GM12878 (cell line): ENCODE measurements at regions not wholly inside any gene's neighbourhood (a gene's known extent, or its start where the extent isn't known, plus 50 kb on each side); places are given as distances from the start of the nearest gene placed in this dataset.

ENCODE experiments used
- ATAC-seq: fragments of 200-7000 bp; cut with Tn5 transposase; 3 replicates; pipeline ENCODE4 v1.9.1; 2020; ENCODE audit warnings: mild to moderate bottlenecking, moderate library complexity
- BruUV-seq: library from RNA; stranded (reverse); fragments of 400-500 nt; replicated peaks from 2 replicates; lab custom pipeline; 2021; lab: Mats Ljungman, UMichigan
- CTCF ChIA-PET: fragments of 300-600 bp; sonication (Branson Sonifier 250); formaldehyde crosslinking; extraction: SDS; loops from one replicate; lab custom pipeline; 2021; ENCODE audit warnings: inconsistent platforms; lab: Yijun Ruan, JAX
- POLR2A ChIA-PET: fragments of 350-600 bp; formaldehyde crosslinking; extraction: SDS; loops from one replicate; lab custom pipeline; 2021; ENCODE audit warnings: inconsistent platforms; lab: Charles Lee
- RAD21 ChIA-PET: fragments of 300-600 bp; sonication (Branson Sonifier 250); formaldehyde crosslinking; loops from one replicate; lab custom pipeline; 2023; ENCODE audit warnings: antibody characterized with exemption; ENCODE audit not compliant: unreplicated experiment; lab: Charles Lee
- SMC1A ChIA-PET: fragments of 300-600 bp; sonication (Branson Sonifier 250); formaldehyde crosslinking; loops from one replicate; lab custom pipeline; 2023; ENCODE audit not compliant: unreplicated experiment, uncharacterized antibody; lab: Charles Lee
- DNase-seq: peaks from one replicate; pipeline ENCODE4 v3.0.0-alpha.2; 2011; ENCODE audit warnings: low read depth, low spot score
- FAIRE-seq: peaks from 3 replicates; lab custom pipeline; 2011; peaks lifted over from hg19 to GRCh38; lab: Jason Lieb, UNC
- H2AFZ ChIP-seq: 2 replicates; pipeline ENCODE4 v1.6.0; 2011; ENCODE audit warnings: low read depth, low read length, control low read depth; ENCODE audit not compliant: control insufficient read depth
- H3K27ac ChIP-seq: 2 replicates; pipeline ENCODE4 v1.5.1; 2011; ENCODE audit warnings: control low read depth; ENCODE audit not compliant: control insufficient read depth, insufficient read depth
- H3K27me3 ChIP-seq, 2 experiments: replicated peaks in 1 of 2; 2 replicates each; pipeline versions ENCODE4 v1.6.0 to v1.6.1; 2011; ENCODE audit warnings: low read length in 1 of 2; ENCODE audit not compliant: control insufficient read depth in 2 of 2, insufficient read depth in 2 of 2
- H3K36me3 ChIP-seq, 2 experiments: 2 replicates each; pipeline ENCODE4 v1.5.1; 2011; ENCODE audit warnings: low read length in 1 of 2; ENCODE audit not compliant: control insufficient read depth in 2 of 2, insufficient read depth in 2 of 2
- H3K4me1 ChIP-seq: 2 replicates; pipeline ENCODE4 v1.6.1; 2011; ENCODE audit warnings: mild to moderate bottlenecking, low read length, moderate library complexity, mixed read lengths; ENCODE audit not compliant: control insufficient read depth, insufficient read depth
- H3K4me2 ChIP-seq: 2 replicates; pipeline ENCODE4 v1.6.0; 2011; ENCODE audit warnings: control low read depth; ENCODE audit not compliant: control insufficient read depth, insufficient read depth
- H3K4me3 ChIP-seq: fragments of 200-600 bp; sonication (generic); 2 replicates; pipeline ENCODE4 v1.5.1; 2016
- H3K79me2 ChIP-seq: 2 replicates; pipeline ENCODE4 v1.6.0; 2011; ENCODE audit warnings: low read length; ENCODE audit not compliant: control insufficient read depth, insufficient read depth
- H3K9ac ChIP-seq: 2 replicates; pipeline ENCODE4 v1.8.0; 2011; ENCODE audit warnings: low read length, control low read depth, mixed read lengths; ENCODE audit not compliant: control insufficient read depth, insufficient read depth
- H3K9me3 ChIP-seq: replicated peaks from 3 replicates; pipeline ENCODE4 v1.5.1; 2011; ENCODE audit warnings: mild to moderate bottlenecking, low read length; ENCODE audit not compliant: control insufficient read depth, insufficient read depth
- H4K20me1 ChIP-seq: 2 replicates; pipeline ENCODE4 v1.6.0; 2011; ENCODE audit not compliant: control insufficient read depth, insufficient read depth
- CBX5 ChIP-seq: sonication (generic); IDR thresholded peaks from 2 replicates; pipeline ENCODE4 v1.6.1; 2016; ENCODE audit warnings: low read depth, moderate library complexity, mild to moderate bottlenecking, inconsistent platforms
- CREB1 ChIP-seq: IDR thresholded peaks from 2 replicates; pipeline ENCODE4 v1.6.1; 2012; ENCODE audit warnings: low read depth, mild to moderate bottlenecking, inconsistent platforms
- DPF2 ChIP-seq: fragments of 450-650 bp; IDR thresholded peaks from 2 replicates; pipeline ENCODE4 v1.6.1; 2017; ENCODE audit warnings: mild to moderate bottlenecking
- ETV6 ChIP-seq, 2 experiments: fragments of 450-650 bp in 1 of 2; IDR thresholded peaks in 1 of 2; conservative IDR thresholded peaks in 1 of 2; 2 replicates each; pipeline ENCODE4 v1.6.1; 2014; ENCODE audit warnings: antibody characterized with exemption in 1 of 2, borderline replicate concordance in 1 of 2, low read depth in 1 of 2, mild to moderate bottlenecking in 1 of 2, moderate library complexity in 1 of 2
- HDGF ChIP-seq: fragments of 450-650 bp; IDR thresholded peaks from 2 replicates; pipeline ENCODE4 v1.6.1; 2016; ENCODE audit warnings: antibody characterized with exemption
- IKZF2 ChIP-seq, 2 experiments: fragments of 450-650 bp; IDR thresholded peaks; 2 replicates each; pipeline ENCODE4 v1.6.1; 2017; ENCODE audit warnings: mild to moderate bottlenecking in 2 of 2, moderate library complexity in 2 of 2
- KAT2A ChIP-seq: conservative IDR thresholded peaks from 2 replicates; pipeline ENCODE4 v1.6.1; 2011; ENCODE audit warnings: low read depth, low read length; ENCODE audit not compliant: control insufficient read depth
- KLF5 ChIP-seq: fragments of 450-650 bp; IDR thresholded peaks from 2 replicates; pipeline ENCODE4 v1.6.1; 2014; ENCODE audit warnings: mild to moderate bottlenecking; ENCODE audit not compliant: partially characterized antibody
- LARP7 ChIP-seq: fragments of 450-650 bp; IDR thresholded peaks from 2 replicates; pipeline ENCODE4 v1.6.1; 2017; ENCODE audit warnings: mild to moderate bottlenecking
- NFYA ChIP-seq: IDR thresholded peaks from 2 replicates; pipeline ENCODE4 v1.6.1; 2011; ENCODE audit warnings: low read depth, mild to moderate bottlenecking, low read length, improper control_type of control experiment, borderline replicate concordance
- PML ChIP-seq: IDR thresholded peaks from 2 replicates; pipeline ENCODE4 v1.6.1; 2012; ENCODE audit warnings: low read length, inconsistent platforms
- RAD51 ChIP-seq: fragments of 450-650 bp; IDR thresholded peaks from 2 replicates; pipeline ENCODE4 v1.6.1; 2016; ENCODE audit warnings: moderate library complexity, mild to moderate bottlenecking, inconsistent platforms
- SRF ChIP-seq, 2 experiments: IDR thresholded peaks; 2 replicates each; pipeline ENCODE4 v1.6.1; 2011; ENCODE audit warnings: low read depth in 2 of 2, low read length in 2 of 2, mild to moderate bottlenecking in 1 of 2, moderate library complexity in 1 of 2
- TCF3 ChIP-seq: IDR thresholded peaks from 2 replicates; pipeline ENCODE4 v1.6.1; 2012; ENCODE audit warnings: low read depth, mild to moderate bottlenecking, low read length, borderline replicate concordance; ENCODE audit not compliant: insufficient read depth
- TCF7 ChIP-seq: IDR thresholded peaks from 2 replicates; pipeline ENCODE4 v1.6.1; 2014; ENCODE audit warnings: antibody characterized with exemption, borderline replicate concordance
- ZBED1 ChIP-seq: IDR thresholded peaks from 2 replicates; pipeline ENCODE4 v1.6.1; 2016; ENCODE audit warnings: borderline replicate concordance
- ZNF217 ChIP-seq: fragments of 450-650 bp; IDR thresholded peaks from 2 replicates; pipeline ENCODE4 v1.6.1; 2017; ENCODE audit warnings: antibody characterized with exemption, mild to moderate bottlenecking
- WGBS: methylation state at CpG from one replicate; pipeline ENCODE4 v1.1.6; 2016; ENCODE audit warnings: low lambda C conversion rate; ENCODE audit not compliant: insufficient replicate concordance, insufficient coverage; ENCODE audit errors: missing lambda C conversion rate; 5-methylcytosine and 5-hydroxymethylcytosine counted together
- in situ Hi-C: fragments of 300-500 bp; cut with MboI; formaldehyde crosslinking; loops from 9 replicates; pipeline ENCODE4 v1.14.3; 2018; ENCODE audit warnings: mixed read lengths
- intact Hi-C: fragments of 100-400 bp; cut with micrococcal nuclease; formaldehyde crosslinking; loops from one replicate; pipeline ENCODE4 v1.14.2; 2022; ENCODE audit not compliant: unreplicated experiment
- TF ChIP-seq, protein P1 (sequence below): fragments of 150-350 bp; IDR thresholded peaks from 2 replicates; pipeline ENCODE4 v1.6.1; 2014; ENCODE audit warnings: mild to moderate bottlenecking, low read depth, low read length

DNA sequence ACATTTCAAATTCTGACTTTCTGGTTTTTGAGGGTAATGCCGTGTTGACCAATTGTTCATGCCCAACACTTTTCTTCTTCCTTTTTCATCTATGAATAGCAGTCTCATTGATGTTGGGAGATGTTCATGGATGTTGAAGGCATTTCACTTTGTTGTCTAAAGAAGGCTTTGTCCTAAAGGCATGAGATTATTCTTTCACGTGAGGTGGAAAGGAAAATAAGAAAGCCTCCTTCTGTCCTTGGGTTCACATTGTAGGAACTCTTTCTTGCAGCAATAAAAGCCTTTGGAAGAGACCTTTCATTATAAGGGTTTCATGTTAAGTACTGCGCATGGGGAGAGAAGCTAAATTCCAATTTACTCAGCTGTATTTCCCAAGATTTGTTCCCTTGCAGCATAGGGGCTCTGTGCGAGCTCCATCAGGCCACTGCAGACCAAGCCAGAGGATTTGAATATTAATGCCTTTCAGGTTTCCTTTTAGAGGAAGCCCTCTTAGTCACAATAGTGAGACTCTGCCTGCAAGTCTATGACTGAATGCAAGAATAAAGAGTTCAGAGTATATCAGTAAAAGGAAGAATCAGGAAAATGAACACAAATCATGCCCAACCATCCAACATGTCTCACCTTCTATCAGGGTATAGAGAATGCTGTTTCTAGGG is 274.6 kb downstream of the TMEM38B start:
- no peak for TF ChIP-seq TCF3
- no peak for TF ChIP-seq LARP7
- no peak for TF ChIP-seq SRF (IDR thresholded peaks at IDR 0.05; ENCODE audit: low read depth in 2 of 2, low read length in 2 of 2)
- TF ChIP-seq ETV6 (conservative IDR thresholded peaks at IDR 0.05 in 1 of 2, IDR thresholded peaks at IDR 0.05 in 1 of 2; ENCODE audit: borderline replicate concordance in 1 of 2, low read depth in 1 of 2), result no peak
- TF ChIP-seq, protein P1, sequence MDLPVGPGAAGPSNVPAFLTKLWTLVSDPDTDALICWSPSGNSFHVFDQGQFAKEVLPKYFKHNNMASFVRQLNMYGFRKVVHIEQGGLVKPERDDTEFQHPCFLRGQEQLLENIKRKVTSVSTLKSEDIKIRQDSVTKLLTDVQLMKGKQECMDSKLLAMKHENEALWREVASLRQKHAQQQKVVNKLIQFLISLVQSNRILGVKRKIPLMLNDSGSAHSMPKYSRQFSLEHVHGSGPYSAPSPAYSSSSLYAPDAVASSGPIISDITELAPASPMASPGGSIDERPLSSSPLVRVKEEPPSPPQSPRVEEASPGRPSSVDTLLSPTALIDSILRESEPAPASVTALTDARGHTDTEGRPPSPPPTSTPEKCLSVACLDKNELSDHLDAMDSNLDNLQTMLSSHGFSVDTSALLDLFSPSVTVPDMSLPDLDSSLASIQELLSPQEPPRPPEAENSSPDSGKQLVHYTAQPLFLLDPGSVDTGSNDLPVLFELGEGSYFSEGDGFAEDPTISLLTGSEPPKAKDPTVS, result no peak
- no peak for TF ChIP-seq TCF7
- no peak for TF ChIP-seq ZBED1
- no peak for TF ChIP-seq HDGF
- no peak for TF ChIP-seq ZNF217
- TF ChIP-seq NFYA, result no peak
- no peak for TF ChIP-seq DPF2
- no peak for TF ChIP-seq KLF5
- TF ChIP-seq RAD51, result no peak
- no peak for TF ChIP-seq CREB1
- no peak for TF ChIP-seq CBX5
- no peak for TF ChIP-seq IKZF2 (IDR thresholded peaks at IDR 0.05)
- no peak for TF ChIP-seq KAT2A
- no peak for TF ChIP-seq PML
- SMC1A ChIA-PET, result no interaction called here
- RAD21 ChIA-PET, result no interaction called here

More for the DNA sequence above, 274.6 kb downstream of the TMEM38B start:
- H3K9ac ChIP-seq, result no peak overlapping the region
- no peak overlapping the region for H2AFZ ChIP-seq
- no peak for FAIRE-seq
- no peaks in the 10 kb centered on the region for H3K79me2 ChIP-seq
- H3K9me3 ChIP-seq, result no peaks in the 10 kb centered on the region
- no peaks in the 10 kb centered on the region for H4K20me1 ChIP-seq
- H3K4me3 ChIP-seq, result no peak overlapping the region
- no peak for DNase-seq
- CTCF ChIA-PET, result no interaction called here
- no peaks in the 10 kb centered on the region for H3K4me1 ChIP-seq
- in situ Hi-C loops, result no loop called here
- no TSS peak for BruUV-seq
- H3K27ac ChIP-seq, result no peak overlapping the region
- intact Hi-C loops, result no loop called here
- no peaks in the 10 kb centered on the region for H3K27me3 ChIP-seq
- POLR2A ChIA-PET, result no interaction called here
- no peak overlapping the region for H3K4me2 ChIP-seq
- H3K36me3 ChIP-seq, result no peaks in the 10 kb centered on the region
- 66% methylated on average over 4 of the region's 4 CpGs for WGBS
- ATAC-seq, result no peak
